Caco-2 (cell line): ENCODE measurements at regions not wholly inside any gene's neighbourhood (a gene's known extent, or its start where the extent isn't known, plus 50 kb on each side); places are given as distances from the start of the nearest gene placed in this dataset.

Source experiments
- BruUV-seq: library from RNA; stranded (reverse); fragments of 400-500 nt; replicated peaks from 2 replicates; lab custom pipeline; 2021; lab: Mats Ljungman, UMichigan
- CTCF ChIA-PET: fragments of 300-600 bp; sonication (Branson Sonifier 250); formaldehyde crosslinking; loops from one replicate; lab custom pipeline; 2022; ENCODE audit warnings: antibody characterized with exemption; lab: Charles Lee
- POLR2A ChIA-PET: fragments of 300-600 bp; sonication (Branson Sonifier 250); formaldehyde crosslinking; loops from one replicate; lab custom pipeline; 2022; ENCODE audit warnings: antibody characterized with exemption; lab: Charles Lee
- DNase-seq, 2 experiments: peaks; one replicate each; pipeline versions ENCODE4 v3.0.0 to v3.0.0-alpha.2; 2020 to 2022
- H3K27me3 ChIP-seq: replicated peaks from 2 replicates; pipeline ENCODE4 v1.6.0; 2011; ENCODE audit warnings: low read length; ENCODE audit not compliant: control insufficient read depth, insufficient read depth
- H3K36me3 ChIP-seq: 2 replicates; pipeline ENCODE4 v1.5.1; 2011; ENCODE audit warnings: low read length; ENCODE audit not compliant: control insufficient read depth, insufficient read depth
- H3K4me1 ChIP-seq: fragments of 250-450 bp; sonication (Bioruptor Pico); 2 replicates; pipeline ENCODE4 v1.5.1; 2020; ENCODE audit warnings: mild to moderate bottlenecking
- H3K4me3 ChIP-seq: 2 replicates; pipeline ENCODE4 v1.5.1; 2011; ENCODE audit warnings: low read depth, mild to moderate bottlenecking, control low read depth, low read length
- H3K9me3 ChIP-seq: fragments of 250-450 bp; sonication (Bioruptor Pico); 2 replicates; pipeline ENCODE4 v1.5.1; 2020; ENCODE audit warnings: mild to moderate bottlenecking, moderate library complexity
- H3K27ac Mint-ChIP-seq: one replicate; pipeline ENCODE4 v1.8.0; 2022; ENCODE audit warnings: mixed read lengths; ENCODE audit not compliant: unreplicated experiment
- H3K27me3 Mint-ChIP-seq: one replicate; pipeline ENCODE4 v1.8.0; 2022; ENCODE audit warnings: mixed read lengths; ENCODE audit not compliant: insufficient read depth, unreplicated experiment
- H3K36me3 Mint-ChIP-seq: one replicate; pipeline ENCODE4 v1.8.0; 2022; ENCODE audit warnings: mild to moderate bottlenecking, mixed read lengths; ENCODE audit not compliant: insufficient read depth, unreplicated experiment
- H3K4me1 Mint-ChIP-seq: one replicate; pipeline ENCODE4 v1.8.0; 2022; ENCODE audit warnings: low read depth, mixed read lengths; ENCODE audit not compliant: unreplicated experiment
- H3K4me3 Mint-ChIP-seq: one replicate; pipeline ENCODE4 v1.8.0; 2022; ENCODE audit warnings: mild to moderate bottlenecking, moderate library complexity, mixed read lengths; ENCODE audit not compliant: unreplicated experiment
- H3K9me3 Mint-ChIP-seq: one replicate; pipeline ENCODE4 v1.8.0; 2022; ENCODE audit warnings: mixed read lengths; ENCODE audit not compliant: unreplicated experiment
- CTCF ChIP-seq, 2 experiments: fragments of 200-600 bp in 1 of 2; IDR thresholded peaks; 1 replicate in 1 of 2; 2 replicates in 1 of 2; pipeline versions ENCODE4 v1.5.1 to v1.8.0; 2011 to 2022; ENCODE audit warnings: antibody characterized with exemption in 1 of 2, control low read depth in 1 of 2, inconsistent platforms in 1 of 2, low read depth in 1 of 2, low read length in 1 of 2, mild to moderate bottlenecking in 1 of 2, moderate library complexity in 1 of 2; ENCODE audit not compliant: insufficient read depth in 1 of 2, severe bottlenecking in 1 of 2, unreplicated experiment in 1 of 2
- intact Hi-C: fragments of 100-400 bp; cut with micrococcal nuclease; formaldehyde crosslinking; loops from one replicate; pipeline ENCODE4 v1.10.0; 2022; ENCODE audit not compliant: unreplicated experiment

GRCh38 chr3:166810741-166811445 is 569.2 kb downstream of the ZBBX start:
- Mint-ChIP-seq H3K27me3 (no peaks in the 10 kb centered on the region), H3K9me3 (peaks cover 17% of the 10 kb centered on the region), H3K4me1 (peaks cover 6% of the 10 kb centered on the region), H3K4me3 (no peak overlapping the region), H3K27ac (no peak overlapping the region), H3K36me3 (no peaks in the 10 kb centered on the region)
- no peaks in the 10 kb centered on the region for H3K36me3 ChIP-seq
- H3K27me3 ChIP-seq: no peaks in the 10 kb centered on the region
- no peak overlapping the region for H3K4me3 ChIP-seq
- CTCF ChIA-PET: no interaction called here
- DNase-seq: no peak
- H3K9me3 ChIP-seq: no peaks in the 10 kb centered on the region
- no TSS peak for BruUV-seq
- no peaks in the 10 kb centered on the region for H3K4me1 ChIP-seq
- POLR2A ChIA-PET: no interaction called here
- TF ChIP-seq CTCF (IDR thresholded peaks at IDR 0.05; ENCODE audit: insufficient read depth in 1 of 2, low read depth in 1 of 2, low read length in 1 of 2, severe bottlenecking in 1 of 2, unreplicated experiment in 1 of 2): no peak
- intact Hi-C loops: no loop called here

GRCh38 chr3:166809520-166809919 is 570.6 kb downstream of the ZBBX start:
- no peak for DNase-seq
- Mint-ChIP-seq H3K4me3 (no peak overlapping the region), H3K4me1 (peaks cover 6% of the 10 kb centered on the region), H3K27ac (no peak overlapping the region), H3K36me3 (no peaks in the 10 kb centered on the region), H3K27me3 (no peaks in the 10 kb centered on the region), H3K9me3 (peaks cover 22% of the 10 kb centered on the region)
- intact Hi-C loops: no loop called here
- no peaks in the 10 kb centered on the region for H3K36me3 ChIP-seq
- CTCF ChIA-PET: no interaction called here
- H3K4me1 ChIP-seq: no peaks in the 10 kb centered on the region
- no peak overlapping the region for H3K4me3 ChIP-seq
- TF ChIP-seq CTCF (IDR thresholded peaks at IDR 0.05; ENCODE audit: insufficient read depth in 1 of 2, low read depth in 1 of 2, low read length in 1 of 2, severe bottlenecking in 1 of 2, unreplicated experiment in 1 of 2): no peak
- POLR2A ChIA-PET: no interaction called here
- H3K9me3 ChIP-seq: no peaks in the 10 kb centered on the region
- H3K27me3 ChIP-seq: no peaks in the 10 kb centered on the region
- no TSS peak for BruUV-seq

GRCh38 chr3:166788936-166789335 is 591.2 kb downstream of the ZBBX start:
- Mint-ChIP-seq H3K4me3 (no peak overlapping the region), H3K4me1 (no peaks in the 10 kb centered on the region), H3K36me3 (no peaks in the 10 kb centered on the region), H3K27ac (no peak overlapping the region), H3K27me3 (no peaks in the 10 kb centered on the region), H3K9me3 (no peaks in the 10 kb centered on the region)
- Histone ChIP-seq H3K4me3 (no peak overlapping the region), H3K27me3 (no peaks in the 10 kb centered on the region), H3K36me3 (no peaks in the 10 kb centered on the region), H3K9me3 (no peaks in the 10 kb centered on the region), H3K4me1 (peaks cover 7% of the 10 kb centered on the region; the same call in 1 of the 2 replicates)
- BruUV-seq: no TSS peak
- CTCF ChIA-PET: no interaction called here
- intact Hi-C loops: no loop called here
- DNase-seq: no peak
- TF ChIP-seq CTCF (IDR thresholded peaks at IDR 0.05; ENCODE audit: insufficient read depth in 1 of 2, low read depth in 1 of 2, low read length in 1 of 2, severe bottlenecking in 1 of 2, unreplicated experiment in 1 of 2): no peak
- POLR2A ChIA-PET: no interaction called here
